Adrenal gland (tissue), 9 donors: ENCODE measurements at regions not wholly inside any gene's neighbourhood (a gene's known extent, or its start where the extent isn't known, plus 50 kb on each side); places are given as distances from the start of the nearest gene placed in this dataset.

Source experiments
- DNase-seq, 7 donors: peaks; one replicate each; pipeline ENCODE4 v3.0.0-alpha.2; 2019 to 2020
- H3K27ac ChIP-seq, 5 donors: fragments of 200-600 bp; sonication (generic) in 4 of 5; 1 replicate in 3 of 5; 2 replicates in 2 of 5; pipeline versions ENCODE4 v1.5.1 to v1.8.0; 2016 to 2020; ENCODE audit warnings: mild to moderate bottlenecking in 1 of 5
- H3K27me3 ChIP-seq: fragments of 200-600 bp; 2 replicates; pipeline ENCODE4 v1.8.0; 2021
- H3K36me3 ChIP-seq, 2 donors: fragments of 200-600 bp; replicated peaks in 1 of 2; 1 replicate in 1 of 2; 2 replicates in 1 of 2; pipeline versions ENCODE4 v1.5.1 to v1.8.0; 2018 to 2022
- H3K4me1 ChIP-seq, 2 donors: fragments of 200-600 bp; replicated peaks in 1 of 2; 1 replicate in 1 of 2; 2 replicates in 1 of 2; pipeline versions ENCODE4 v1.5.1 to v1.8.0; 2018 to 2021
- H3K4me3 ChIP-seq, 4 donors: fragments of 200-600 bp; sonication (generic) in 3 of 4; one replicate each; pipeline ENCODE4 v1.5.1; 2016 to 2018
- H3K9me3 ChIP-seq, 3 donors: fragments of 200-600 bp; sonication (generic) in 1 of 3; replicated peaks in 1 of 3; 1 replicate in 2 of 3; 2 replicates in 1 of 3; pipeline versions ENCODE4 v1.5.1 to v1.8.0; 2016 to 2021
- POLR2A ChIP-seq, 2 donors: fragments of 450-650 bp; IDR thresholded peaks; one replicate each; pipeline ENCODE4 v1.6.1; 2017; ENCODE audit warnings: antibody characterized with exemption in 2 of 2, mild to moderate bottlenecking in 2 of 2, moderate library complexity in 1 of 2
- WGBS, 4 donors: extraction: QIAGEN DNeasy Blood & Tissue Kit in 2 of 4; methylation state at CpG; one replicate each; pipeline versions ENCODE4 v1.1.5 to v1.1.7; 2013 to 2017; 5-methylcytosine and 5-hydroxymethylcytosine counted together
- intact Hi-C, 2 donors: fragments of 100-400 bp; cut with DNase I; formaldehyde crosslinking; loops; one replicate each; pipeline versions ENCODE4 v1.14.1 to v1.15.0; 2022 to 2023
- TF ChIP-seq, protein P1 (sequence below), 6 experiments: fragments of 450-650 bp in 4 of 6; fragments of 200-600 bp in 2 of 6; sonication (generic) in 1 of 6; IDR thresholded peaks; 1 replicate in 5 of 6; 2 replicates in 1 of 6; pipeline versions ENCODE4 v1.5.1 to v1.8.0; 2016 to 2021; ENCODE audit warnings: antibody characterized with exemption in 6 of 6, mild to moderate bottlenecking in 2 of 6, moderate library complexity in 1 of 6
- donor health status: healthy with polysubstance abuse.
- donor health status: Bipolar disorder and iron deficiency.
- donor health status: DM: yes; HTN: yes; CAD: no.
- donor health status: DM: no; HTN: no; CAD: no.
- donor health status: DM: no; HTN: no; CAD: no.

GRCh38 chr14:56902385-56902784 is 92.1 kb upstream of the OTX2 start:
- Histone ChIP-seq H3K36me3 (no peaks in the 10 kb centered on the region), H3K27ac (no peak overlapping the region), H3K27me3 (peaks cover 7% of the 10 kb centered on the region), H3K4me3 (no peak overlapping the region), H3K4me1 (no peaks in the 10 kb centered on the region), H3K9me3 (no peaks in the 10 kb centered on the region)
- intact Hi-C loops, result no loop called here
- no peak for TF ChIP-seq POLR2A (IDR thresholded peaks at IDR 0.05)
- TF ChIP-seq, protein P1, sequence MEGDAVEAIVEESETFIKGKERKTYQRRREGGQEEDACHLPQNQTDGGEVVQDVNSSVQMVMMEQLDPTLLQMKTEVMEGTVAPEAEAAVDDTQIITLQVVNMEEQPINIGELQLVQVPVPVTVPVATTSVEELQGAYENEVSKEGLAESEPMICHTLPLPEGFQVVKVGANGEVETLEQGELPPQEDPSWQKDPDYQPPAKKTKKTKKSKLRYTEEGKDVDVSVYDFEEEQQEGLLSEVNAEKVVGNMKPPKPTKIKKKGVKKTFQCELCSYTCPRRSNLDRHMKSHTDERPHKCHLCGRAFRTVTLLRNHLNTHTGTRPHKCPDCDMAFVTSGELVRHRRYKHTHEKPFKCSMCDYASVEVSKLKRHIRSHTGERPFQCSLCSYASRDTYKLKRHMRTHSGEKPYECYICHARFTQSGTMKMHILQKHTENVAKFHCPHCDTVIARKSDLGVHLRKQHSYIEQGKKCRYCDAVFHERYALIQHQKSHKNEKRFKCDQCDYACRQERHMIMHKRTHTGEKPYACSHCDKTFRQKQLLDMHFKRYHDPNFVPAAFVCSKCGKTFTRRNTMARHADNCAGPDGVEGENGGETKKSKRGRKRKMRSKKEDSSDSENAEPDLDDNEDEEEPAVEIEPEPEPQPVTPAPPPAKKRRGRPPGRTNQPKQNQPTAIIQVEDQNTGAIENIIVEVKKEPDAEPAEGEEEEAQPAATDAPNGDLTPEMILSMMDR (IDR thresholded peaks at IDR 0.05), result no peak
- 68 to 72% (median 70%) methylated on average over 6 of the region's 6 CpGs for WGBS, 4 donors
- no peak for DNase-seq

- Histone ChIP-seq H3K4me3 (no peak overlapping the region), H3K36me3 (no peaks in the 10 kb centered on the region), H3K27ac (no peak overlapping the region), H3K27me3 (peaks cover 7% of the 10 kb centered on the region), H3K9me3 (no peaks in the 10 kb centered on the region), H3K4me1 (no peaks in the 10 kb centered on the region)
- no peak for TF ChIP-seq POLR2A (IDR thresholded peaks at IDR 0.05)
- TF ChIP-seq, protein P1 (IDR thresholded peaks at IDR 0.05), result no peak
- WGBS, 4 donors, result 63 to 87% (median 65%) methylated on average over 6 of the region's 6 CpGs
- intact Hi-C loops, result no loop called here
- no peak for DNase-seq
Observed at GRCh38 chr14:56900726-56901125, 90.4 kb upstream of the OTX2 start.

GRCh38 chr14:56899829-56900228 is 89.5 kb upstream of the OTX2 start:
- WGBS, 4 donors, result 55 to 69% (median 58%) methylated on average over 3 of the region's 3 CpGs
- Histone ChIP-seq H3K9me3 (no peaks in the 10 kb centered on the region), H3K4me3 (no peak overlapping the region), H3K4me1 (no peaks in the 10 kb centered on the region), H3K27ac (no peak overlapping the region), H3K27me3 (peaks cover 7% of the 10 kb centered on the region), H3K36me3 (no peaks in the 10 kb centered on the region)
- TF ChIP-seq, protein P1 (IDR thresholded peaks at IDR 0.05), result no peak
- TF ChIP-seq POLR2A (IDR thresholded peaks at IDR 0.05), result no peak
- intact Hi-C loops, result no loop called here
- DNase-seq, result no peak

DNA sequence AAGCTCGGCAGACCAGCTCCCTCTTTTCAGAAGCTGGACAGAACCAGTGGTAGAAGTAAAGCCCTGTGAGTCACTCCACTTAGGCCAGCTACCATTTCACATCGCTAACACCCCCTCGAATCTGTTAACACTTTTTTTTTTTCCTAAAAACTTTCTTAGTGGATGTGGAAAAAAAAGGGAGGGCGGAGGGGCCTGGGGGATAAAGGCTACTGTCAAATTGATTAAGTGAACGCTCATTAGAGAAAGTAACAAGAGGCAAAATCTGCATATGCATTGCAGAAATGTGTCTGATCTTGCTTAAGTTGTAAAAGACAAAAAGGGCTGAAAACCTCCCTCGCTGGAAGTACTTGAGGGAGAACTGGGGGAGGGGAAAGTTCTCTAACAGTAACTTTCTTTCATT is 86.6 kb upstream of the OTX2 start:
- no peaks in the 10 kb centered on the region for H3K4me1 ChIP-seq
- no peaks in the 10 kb centered on the region for H3K36me3 ChIP-seq
- no peak overlapping the region for H3K4me3 ChIP-seq
- H3K27ac ChIP-seq, result no peak overlapping the region
- 25 to 42% (median 28%) methylated on average over 6 of the region's 6 CpGs for WGBS, 4 donors
- no peaks in the 10 kb centered on the region for H3K9me3 ChIP-seq
- intact Hi-C loops, result no loop called here
- peaks cover 18% of the 10 kb centered on the region for H3K27me3 ChIP-seq
- no peak for DNase-seq
- TF ChIP-seq, protein P1 (IDR thresholded peaks at IDR 0.05), result no peak
- no peak for TF ChIP-seq POLR2A (IDR thresholded peaks at IDR 0.05)
